ENCODE measurements at regions not wholly inside any gene's neighbourhood (a gene's known extent, or its start where the extent isn't known, plus 50 kb on each side); places are given as distances from the start of the nearest gene placed in this dataset.

DNA sequence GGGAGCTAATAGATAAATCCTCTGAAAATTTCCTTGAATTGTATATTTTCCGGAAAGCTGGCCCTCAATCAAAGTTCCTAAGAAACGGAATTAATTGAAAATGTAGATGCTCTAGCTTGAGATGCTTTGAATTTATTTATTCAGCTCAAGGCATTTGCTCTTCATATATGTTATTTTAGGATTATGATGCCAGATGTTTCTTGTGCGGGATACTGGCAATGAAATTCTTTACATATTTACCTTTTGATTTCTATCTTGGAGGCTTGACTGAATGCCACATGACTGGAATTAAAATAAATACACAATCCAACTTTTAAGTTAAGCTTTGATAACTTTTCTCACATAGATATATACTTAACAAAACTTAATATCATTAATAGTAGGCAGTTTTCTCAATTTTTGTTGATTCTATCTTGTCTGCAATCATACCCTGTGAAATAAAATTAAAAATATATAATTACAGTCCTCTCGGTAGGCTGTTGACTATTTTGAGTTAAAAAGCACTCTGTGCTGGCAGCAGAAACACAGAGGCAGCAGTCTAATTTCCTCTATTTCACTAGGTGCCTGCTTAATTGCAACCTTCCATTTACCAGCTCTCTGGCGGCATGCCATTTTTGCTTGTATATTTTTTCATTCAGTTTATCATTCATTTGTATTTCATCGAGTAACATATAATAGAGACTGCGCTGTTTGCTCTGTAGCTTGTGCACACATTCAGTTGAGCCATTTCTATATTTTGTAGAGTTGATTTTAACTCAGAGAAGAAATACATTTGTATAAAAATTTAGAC lies 991.5 kb downstream of the ADGRL3 start:
- intact Hi-C loops (cut with micrococcal nuclease; ENCODE audit: unreplicated experiment) (no loop called here), in situ Hi-C loops (cut with HindIII; ENCODE audit: extremely low pct_ligation_motif_present, low pct_unique_long_range_greater_than_20kb) (no loop called here)
- H3K4me2 ChIP-seq (ENCODE audit: low read depth, low read length): no peak overlapping the region
- BruUV-seq (replicated peaks): no TSS peak
- H3K9me3 ChIP-seq (ENCODE audit: low read length): no peaks in the 10 kb centered on the region
- no peak overlapping the region for H2AFZ ChIP-seq (ENCODE audit: low read length)
- no peaks in the 10 kb centered on the region for H3K4me1 ChIP-seq (ENCODE audit: insufficient read depth, low read length)
- ChIA-PET CTCF (ENCODE audit: low intra/inter-chr PET ratio, low total read pairs) (no interaction called here), POLR2A (no interaction called here)
- H3K36me3 ChIP-seq (replicated peaks in 1 of 2; ENCODE audit: control insufficient read depth in 1 of 2, insufficient read depth in 2 of 2, low read length in 2 of 2): no peaks in the 10 kb centered on the region
- H3K79me2 ChIP-seq (ENCODE audit: insufficient read depth, low read length): no peaks in the 10 kb centered on the region
- DNase-seq (ENCODE audit: low spot score) (no peak), FAIRE-seq (no peak), ATAC-seq (no peak)
- no peak overlapping the region for H3K27ac ChIP-seq (ENCODE audit: extremely low read length, insufficient read depth, low read length)
- no peak overlapping the region for H3K4me3 ChIP-seq (replicated peaks in 1 of 3; ENCODE audit: insufficient read depth in 1 of 3, low read depth in 2 of 3, low read length in 3 of 3)
- WGBS (ENCODE audit: low lambda C conversion rate): 21% methylated on average over 7 of the region's 7 CpGs
- TF ChIP-seq RFXAP (CRISPR knock-in tag; IDR thresholded peaks at IDR 0.05; ENCODE audit: borderline replicate concordance) (no peak), ZNF660 (CRISPR knock-in tag; IDR thresholded peaks at IDR 0.05; ENCODE audit: borderline replicate concordance, low read depth) (no peak), ATF7-NPFF (CRISPR knock-in tag; IDR thresholded peaks at IDR 0.05; ENCODE audit: low read depth) (no peak), PPARG (CRISPR knock-in tag; conservative IDR thresholded peaks at IDR 0.05) (no peak), MLLT10 (CRISPR knock-in tag; IDR thresholded peaks at IDR 0.05) (no peak), RBAK (CRISPR knock-in tag; IDR thresholded peaks at IDR 0.05) (no peak), SIX4 (CRISPR knock-in tag; IDR thresholded peaks at IDR 0.05) (no peak), SP5 (CRISPR knock-in tag; IDR thresholded peaks at IDR 0.05; ENCODE audit: borderline replicate concordance, low read depth) (no peak), CAMTA2 (CRISPR knock-in tag; IDR thresholded peaks at IDR 0.05; ENCODE audit: borderline replicate concordance) (no peak), NFATC3 (CRISPR knock-in tag; IDR thresholded peaks at IDR 0.05) (no peak), ZNF512 (CRISPR knock-in tag; IDR thresholded peaks at IDR 0.05) (no peak), MED13 (CRISPR knock-in tag; IDR thresholded peaks at IDR 0.05) (no peak), REPIN1 (CRISPR knock-in tag; IDR thresholded peaks at IDR 0.05; ENCODE audit: borderline replicate concordance, low read depth) (no peak), ZNF589 (CRISPR knock-in tag; conservative IDR thresholded peaks at IDR 0.05) (no peak), ZNF746 (CRISPR knock-in tag; IDR thresholded peaks at IDR 0.05) (no peak), TGIF2 (CRISPR knock-in tag; IDR thresholded peaks at IDR 0.05) (no peak), RXRA (CRISPR knock-in tag; IDR thresholded peaks at IDR 0.05) (no peak)
- TF ChIP-seq, protein P1, sequence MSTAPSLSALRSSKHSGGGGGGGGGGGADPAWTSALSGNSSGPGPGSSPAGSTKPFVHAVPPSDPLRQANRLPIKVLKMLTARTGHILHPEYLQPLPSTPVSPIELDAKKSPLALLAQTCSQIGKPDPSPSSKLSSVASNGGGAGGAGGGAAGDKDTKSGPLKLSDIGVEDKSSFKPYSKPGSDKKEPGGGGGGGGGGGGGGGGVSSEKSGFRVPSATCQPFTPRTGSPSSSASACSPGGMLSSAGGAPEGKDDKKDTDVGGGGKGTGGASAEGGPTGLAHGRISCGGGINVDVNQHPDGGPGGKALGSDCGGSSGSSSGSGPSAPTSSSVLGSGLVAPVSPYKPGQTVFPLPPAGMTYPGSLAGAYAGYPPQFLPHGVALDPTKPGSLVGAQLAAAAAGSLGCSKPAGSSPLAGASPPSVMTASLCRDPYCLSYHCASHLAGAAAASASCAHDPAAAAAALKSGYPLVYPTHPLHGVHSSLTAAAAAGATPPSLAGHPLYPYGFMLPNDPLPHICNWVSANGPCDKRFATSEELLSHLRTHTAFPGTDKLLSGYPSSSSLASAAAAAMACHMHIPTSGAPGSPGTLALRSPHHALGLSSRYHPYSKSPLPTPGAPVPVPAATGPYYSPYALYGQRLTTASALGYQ (CRISPR knock-in tag; IDR thresholded peaks at IDR 0.05): no peak
- TF ChIP-seq, protein P2, sequence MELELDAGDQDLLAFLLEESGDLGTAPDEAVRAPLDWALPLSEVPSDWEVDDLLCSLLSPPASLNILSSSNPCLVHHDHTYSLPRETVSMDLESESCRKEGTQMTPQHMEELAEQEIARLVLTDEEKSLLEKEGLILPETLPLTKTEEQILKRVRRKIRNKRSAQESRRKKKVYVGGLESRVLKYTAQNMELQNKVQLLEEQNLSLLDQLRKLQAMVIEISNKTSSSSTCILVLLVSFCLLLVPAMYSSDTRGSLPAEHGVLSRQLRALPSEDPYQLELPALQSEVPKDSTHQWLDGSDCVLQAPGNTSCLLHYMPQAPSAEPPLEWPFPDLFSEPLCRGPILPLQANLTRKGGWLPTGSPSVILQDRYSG (CRISPR knock-in tag; IDR thresholded peaks at IDR 0.05): no peak
- H3K27me3 ChIP-seq (ENCODE audit: control insufficient read depth in 1 of 2, insufficient read depth in 2 of 2, low read length in 2 of 2): no peaks in the 10 kb centered on the region
- no peaks in the 10 kb centered on the region for H4K20me1 ChIP-seq (ENCODE audit: insufficient read depth, low read length)
- no peak overlapping the region for H3K9ac ChIP-seq (ENCODE audit: insufficient read depth, low read depth, low read length)

All from HepG2 (cell line).